IMR-90 (cell line): ENCODE measurements at regions not wholly inside any gene's neighbourhood (a gene's known extent, or its start where the extent isn't known, plus 50 kb on each side); places are given as distances from the start of the nearest gene placed in this dataset.

Experiments used
- CTCF ChIP-seq: conservative IDR thresholded peaks from 2 replicates; pipeline ENCODE4 v1.5.1; 2012; ENCODE audit warnings: mild to moderate bottlenecking, low read depth, low read length, improper control_type of control experiment
- FOS ChIP-seq: fragments of 150-350 bp; IDR thresholded peaks from 2 replicates; pipeline ENCODE4 v1.6.1; 2016; ENCODE audit warnings: low read depth, low read length
- MAFK ChIP-seq: IDR thresholded peaks from 2 replicates; pipeline ENCODE4 v1.6.1; 2012; ENCODE audit warnings: low read depth, low read length, improper control_type of control experiment
- MXI1 ChIP-seq: IDR thresholded peaks from 2 replicates; pipeline ENCODE4 v1.6.1; 2012; ENCODE audit warnings: low read depth, mild to moderate bottlenecking, low read length, moderate library complexity, borderline replicate concordance
- NFE2L2 ChIP-seq: fragments of 150-350 bp; IDR thresholded peaks from 2 replicates; pipeline ENCODE4 v1.6.1; 2016; ENCODE audit warnings: low read depth, mild to moderate bottlenecking, low read length
- POLR2A ChIP-seq: IDR thresholded peaks from 2 replicates; pipeline ENCODE4 v1.6.1; 2012; ENCODE audit warnings: mild to moderate bottlenecking, low read depth, low read length
- RFX5 ChIP-seq: IDR thresholded peaks from 2 replicates; pipeline ENCODE4 v1.8.0; 2012; ENCODE audit warnings: low read depth, mild to moderate bottlenecking, low read length, moderate library complexity
- SMC3 ChIP-seq: fragments of 150-350 bp; IDR thresholded peaks from 2 replicates; pipeline ENCODE4 v1.6.1; 2016; ENCODE audit warnings: low read depth, mild to moderate bottlenecking, antibody characterized with exemption, low read length, moderate library complexity
- TF ChIP-seq, protein P1 (sequence below): fragments of 150-350 bp; IDR thresholded peaks from 2 replicates; pipeline ENCODE4 v1.6.1; 2017; ENCODE audit warnings: mild to moderate bottlenecking, antibody characterized with exemption, low read length, low read depth

- TF ChIP-seq POLR2A (no peak), MAFK (no peak), CTCF (no peak), MXI1 (no peak), FOS (no peak), RFX5 (no peak), SMC3 (no peak), NFE2L2 (no peak)
- TF ChIP-seq, protein P1, sequence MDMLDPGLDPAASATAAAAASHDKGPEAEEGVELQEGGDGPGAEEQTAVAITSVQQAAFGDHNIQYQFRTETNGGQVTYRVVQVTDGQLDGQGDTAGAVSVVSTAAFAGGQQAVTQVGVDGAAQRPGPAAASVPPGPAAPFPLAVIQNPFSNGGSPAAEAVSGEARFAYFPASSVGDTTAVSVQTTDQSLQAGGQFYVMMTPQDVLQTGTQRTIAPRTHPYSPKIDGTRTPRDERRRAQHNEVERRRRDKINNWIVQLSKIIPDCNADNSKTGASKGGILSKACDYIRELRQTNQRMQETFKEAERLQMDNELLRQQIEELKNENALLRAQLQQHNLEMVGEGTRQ, result no peak
These were observed 61.4 kb upstream of the TNFSF18 start for GRCh38 chr1:173112129-173112528.
